RWPE2 (cell line): ENCODE measurements at regions not wholly inside any gene's neighbourhood (a gene's known extent, or its start where the extent isn't known, plus 50 kb on each side); places are given as distances from the start of the nearest gene placed in this dataset.

ENCODE experiments used
- ATAC-seq: fragments of 200-7000 bp; cut with Tn5 transposase; 3 replicates; pipeline ENCODE4 v1.9.1; 2021; ENCODE audit warnings: low read depth
- DNase-seq: peaks from one replicate; pipeline ENCODE4 v3.0.0-alpha.2; 2020; ENCODE audit warnings: low spot score
- H3K27ac ChIP-seq: fragments of 450-650 bp; 2 replicates; pipeline ENCODE4 v1.5.1; 2017; ENCODE audit warnings: mild to moderate bottlenecking; ENCODE audit not compliant: poor library complexity, severe bottlenecking
- H3K27me3 ChIP-seq: fragments of 250-450 bp; sonication (Bioruptor Pico); 2 replicates; pipeline ENCODE4 v1.5.1; 2021; ENCODE audit warnings: mild to moderate bottlenecking, moderate library complexity; ENCODE audit not compliant: insufficient read depth, poor library complexity, severe bottlenecking
- H3K36me3 ChIP-seq: fragments of 250-450 bp; sonication (Bioruptor Pico); 2 replicates; pipeline ENCODE4 v1.5.1; 2020; ENCODE audit warnings: low read depth, mild to moderate bottlenecking, moderate library complexity
- H3K4me1 ChIP-seq: fragments of 250-450 bp; sonication (Bioruptor Pico); 2 replicates; pipeline ENCODE4 v1.5.1; 2021; ENCODE audit warnings: mild to moderate bottlenecking, moderate library complexity; ENCODE audit not compliant: insufficient read depth, poor library complexity, severe bottlenecking
- H3K4me3 ChIP-seq: fragments of 250-450 bp; sonication (Bioruptor Pico); 2 replicates; pipeline ENCODE4 v1.5.1; 2021; ENCODE audit warnings: mild to moderate bottlenecking, moderate library complexity; ENCODE audit not compliant: severe bottlenecking
- H3K9me3 ChIP-seq: fragments of 250-450 bp; sonication (Bioruptor Pico); 2 replicates; pipeline ENCODE4 v1.5.1; 2021; ENCODE audit warnings: mild to moderate bottlenecking, moderate library complexity; ENCODE audit not compliant: severe bottlenecking
- CTCF ChIP-seq: fragments of 450-650 bp; IDR thresholded peaks from one replicate; pipeline ENCODE4 v1.5.1; 2017; ENCODE audit warnings: mild to moderate bottlenecking, moderate library complexity; ENCODE audit not compliant: poor library complexity, severe bottlenecking

- Histone ChIP-seq H3K36me3 (no peaks in the 10 kb centered on the region), H3K27me3 (no peaks in the 10 kb centered on the region), H3K4me1 (no peaks in the 10 kb centered on the region), H3K4me3 (no peak overlapping the region), H3K9me3 (no peaks in the 10 kb centered on the region), H3K27ac (no peak overlapping the region)
- no peak for TF ChIP-seq CTCF
- DNase-seq, result no peak
- no peak for ATAC-seq
Measured at GRCh38 chr13:100817928-100818327, 143.3 kb upstream of the TMTC4 start.

GRCh38 chr13:100815476-100816046, 141.0 kb upstream of the TMTC4 start:
- TF ChIP-seq CTCF, result no peak
- peak; percentile 27; the same call in 2 of the 3 replicates for ATAC-seq

GRCh38 chr13:100812982-100813584, 138.5 kb upstream of the TMTC4 start:
- Histone ChIP-seq H3K4me3 (no peak overlapping the region), H3K27ac (no peak overlapping the region), H3K9me3 (no peaks in the 10 kb centered on the region), H3K36me3 (no peaks in the 10 kb centered on the region), H3K4me1 (no peaks in the 10 kb centered on the region), H3K27me3 (no peaks in the 10 kb centered on the region)
- ATAC-seq (no peak), DNase-seq (no peak)
- no peak for TF ChIP-seq CTCF

More at GRCh38 chr13:100815476-100816046, 141.0 kb upstream of the TMTC4 start:
- no peaks in the 10 kb centered on the region for H3K9me3 ChIP-seq
- H3K4me1 ChIP-seq, result no peaks in the 10 kb centered on the region
- no peaks in the 10 kb centered on the region for H3K27me3 ChIP-seq
- no peak for DNase-seq
- H3K27ac ChIP-seq, result no peak overlapping the region
- no peaks in the 10 kb centered on the region for H3K36me3 ChIP-seq
- no peak overlapping the region for H3K4me3 ChIP-seq

- H3K27me3 ChIP-seq, result no peaks in the 10 kb centered on the region
- no peak for ATAC-seq
- no peak overlapping the region for H3K4me3 ChIP-seq
- TF ChIP-seq CTCF, result no peak
- H3K4me1 ChIP-seq, result no peaks in the 10 kb centered on the region
- H3K9me3 ChIP-seq, result no peaks in the 10 kb centered on the region
- no peak for DNase-seq
- H3K36me3 ChIP-seq, result no peaks in the 10 kb centered on the region
- no peak overlapping the region for H3K27ac ChIP-seq
Measured at GRCh38 chr13:100811928-100812327, 137.3 kb upstream of the TMTC4 start.
